ENCODE measurements at regions not wholly inside any gene's neighbourhood (a gene's known extent, or its start where the extent isn't known, plus 50 kb on each side); places are given as distances from the start of the nearest gene placed in this dataset.
"Not testable (repeated sequence)": the region's sequence is repeated elsewhere in the genome, so short reads cannot be mapped to it uniquely, and the experiment has no call there.

- H3K4me1 ChIP-seq (ENCODE audit: control insufficient read depth, insufficient read depth, low read length); H3K36me3 ChIP-seq (ENCODE audit: control insufficient read depth, insufficient read depth, low read length); H3K27me3 ChIP-seq (ENCODE audit: control insufficient read depth, insufficient read depth, low read length); H3K9me3 ChIP-seq (ENCODE audit: control insufficient read depth, insufficient read depth, low read length); DNase-seq (ENCODE audit: low read depth in 4 of 6, low spot score in 6 of 6); H3K27ac ChIP-seq (ENCODE audit: low read depth, low read length); H3K4me3 ChIP-seq (ENCODE audit: low read depth, low read length): not testable (repeated sequence)
- no CpG with 5 or more reads among the region's 5 CpGs for WGBS (ENCODE audit: insufficient coverage)
Observed at GRCh38 chr7:73176813-73177212, 91.0 kb upstream of the SPDYE9 start.

GRCh38 chr7:73175322-73175721, 89.5 kb upstream of the SPDYE9 start:
- not testable (repeated sequence) for H3K4me1 ChIP-seq (ENCODE audit: control insufficient read depth, insufficient read depth, low read length); H3K27me3 ChIP-seq (ENCODE audit: control insufficient read depth, insufficient read depth, low read length); H3K27ac ChIP-seq (ENCODE audit: low read depth, low read length); H3K4me3 ChIP-seq (ENCODE audit: low read depth, low read length); H3K9me3 ChIP-seq (ENCODE audit: control insufficient read depth, insufficient read depth, low read length); H3K36me3 ChIP-seq (ENCODE audit: control insufficient read depth, insufficient read depth, low read length); DNase-seq (ENCODE audit: low read depth in 4 of 6, low spot score in 6 of 6)
- no CpG with 5 or more reads among the region's 10 CpGs for WGBS (ENCODE audit: insufficient coverage)

GRCh38 chr7:73170902-73171301, 85.1 kb upstream of the SPDYE9 start:
- H3K9me3 ChIP-seq (ENCODE audit: control insufficient read depth, insufficient read depth, low read length); H3K27ac ChIP-seq (ENCODE audit: low read depth, low read length); H3K4me3 ChIP-seq (ENCODE audit: low read depth, low read length); H3K27me3 ChIP-seq (ENCODE audit: control insufficient read depth, insufficient read depth, low read length); DNase-seq (ENCODE audit: low read depth in 4 of 6, low spot score in 6 of 6); H3K36me3 ChIP-seq (ENCODE audit: control insufficient read depth, insufficient read depth, low read length); H3K4me1 ChIP-seq (ENCODE audit: control insufficient read depth, insufficient read depth, low read length): not testable (repeated sequence)
- WGBS (ENCODE audit: insufficient coverage), result no CpG with 5 or more reads among the region's 6 CpGs

DNA sequence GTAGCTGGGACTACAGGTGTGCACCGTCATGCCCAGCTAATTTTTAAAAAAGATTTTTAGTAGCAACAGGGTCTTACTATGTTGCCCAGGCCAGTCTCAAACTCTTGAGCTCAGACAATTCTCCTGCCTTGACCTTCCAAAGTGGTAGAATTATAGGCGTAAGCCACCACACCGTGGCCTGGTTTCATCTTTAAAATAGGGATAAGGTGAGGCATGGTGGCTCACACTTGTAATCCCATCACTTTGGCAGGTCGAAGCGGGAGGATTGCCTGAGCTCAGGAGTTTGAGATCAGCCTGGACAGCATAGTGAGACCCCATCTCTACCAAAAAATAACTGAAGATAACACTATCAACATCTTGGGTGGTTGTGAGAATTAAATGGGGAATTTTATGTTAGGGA, 84.6 kb upstream of the SPDYE9 start:
- H3K27ac ChIP-seq (ENCODE audit: low read depth, low read length); H3K36me3 ChIP-seq (ENCODE audit: control insufficient read depth, insufficient read depth, low read length); H3K27me3 ChIP-seq (ENCODE audit: control insufficient read depth, insufficient read depth, low read length); H3K4me3 ChIP-seq (ENCODE audit: low read depth, low read length); H3K9me3 ChIP-seq (ENCODE audit: control insufficient read depth, insufficient read depth, low read length); H3K4me1 ChIP-seq (ENCODE audit: control insufficient read depth, insufficient read depth, low read length): not testable (repeated sequence)
- DNase-seq (ENCODE audit: low read depth in 4 of 6, low spot score in 6 of 6), result peak in 1 of 6 donors; percentile 0
- WGBS (ENCODE audit: insufficient coverage), result 100% methylated on average over 2 of the region's 5 CpGs

DNA sequence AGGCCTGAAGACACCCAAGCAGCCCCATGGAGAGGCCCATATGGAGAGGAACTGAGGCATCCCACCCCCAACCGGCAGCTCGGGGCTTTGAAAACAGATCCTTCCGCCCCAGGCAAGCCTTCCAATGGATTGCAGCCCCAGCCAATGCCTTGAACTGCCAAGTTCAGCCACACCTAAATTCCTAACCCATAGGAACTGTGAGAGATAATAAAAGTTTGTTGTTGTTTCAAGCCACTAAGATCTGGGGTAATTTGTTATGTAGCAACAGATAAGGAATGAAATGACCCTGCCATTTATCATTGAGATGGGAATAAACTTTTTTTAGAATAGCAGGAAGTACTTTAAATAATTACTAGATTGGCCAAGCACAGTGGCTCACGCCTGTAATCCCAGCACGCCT, 80.3 kb upstream of the SPDYE9 start:
- H3K27me3 ChIP-seq (ENCODE audit: control insufficient read depth, insufficient read depth, low read length); H3K27ac ChIP-seq (ENCODE audit: low read depth, low read length); H3K4me3 ChIP-seq (ENCODE audit: low read depth, low read length); H3K4me1 ChIP-seq (ENCODE audit: control insufficient read depth, insufficient read depth, low read length); H3K36me3 ChIP-seq (ENCODE audit: control insufficient read depth, insufficient read depth, low read length); DNase-seq (ENCODE audit: low read depth in 4 of 6, low spot score in 6 of 6); H3K9me3 ChIP-seq (ENCODE audit: control insufficient read depth, insufficient read depth, low read length): not testable (repeated sequence)
- WGBS (ENCODE audit: insufficient coverage), result no CpG with 5 or more reads among the region's 5 CpGs

DNA sequence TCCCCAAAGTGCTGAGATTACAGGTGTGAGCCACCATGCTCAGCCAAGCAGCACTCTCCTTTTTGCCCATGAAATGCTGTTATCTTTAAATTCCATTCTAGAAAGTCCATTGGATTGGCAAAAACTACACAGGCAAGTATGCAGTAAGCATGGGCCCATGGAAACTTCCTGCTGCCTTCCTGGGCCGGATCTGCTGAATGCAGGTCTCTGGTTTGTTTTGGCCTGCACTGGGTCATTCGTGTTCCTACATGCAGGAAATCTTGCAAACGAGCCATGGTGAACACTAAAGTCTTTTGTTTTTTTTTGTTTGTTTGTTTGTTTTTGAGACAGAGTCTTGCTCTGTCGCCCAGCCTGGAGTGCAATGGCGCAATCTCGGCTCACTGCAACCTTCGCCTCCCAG, 76.8 kb upstream of the SPDYE9 start:
- not testable (repeated sequence) for H3K27ac ChIP-seq (ENCODE audit: low read depth, low read length); H3K36me3 ChIP-seq (ENCODE audit: control insufficient read depth, insufficient read depth, low read length); H3K27me3 ChIP-seq (ENCODE audit: control insufficient read depth, insufficient read depth, low read length); H3K4me1 ChIP-seq (ENCODE audit: control insufficient read depth, insufficient read depth, low read length); DNase-seq (ENCODE audit: low read depth in 4 of 6, low spot score in 6 of 6); H3K9me3 ChIP-seq (ENCODE audit: control insufficient read depth, insufficient read depth, low read length); H3K4me3 ChIP-seq (ENCODE audit: low read depth, low read length)
- WGBS (ENCODE audit: insufficient coverage), result no CpG with 5 or more reads among the region's 7 CpGs

GRCh38 chr7:73161727-73162126, 75.9 kb upstream of the SPDYE9 start:
- not testable (repeated sequence) for H3K36me3 ChIP-seq (ENCODE audit: control insufficient read depth, insufficient read depth, low read length); H3K9me3 ChIP-seq (ENCODE audit: control insufficient read depth, insufficient read depth, low read length); H3K4me3 ChIP-seq (ENCODE audit: low read depth, low read length); H3K4me1 ChIP-seq (ENCODE audit: control insufficient read depth, insufficient read depth, low read length); H3K27me3 ChIP-seq (ENCODE audit: control insufficient read depth, insufficient read depth, low read length); DNase-seq (ENCODE audit: low read depth in 4 of 6, low spot score in 6 of 6); H3K27ac ChIP-seq (ENCODE audit: low read depth, low read length)
- no CpG with 5 or more reads among the region's 4 CpGs for WGBS (ENCODE audit: insufficient coverage)

- not testable (repeated sequence) for H3K27me3 ChIP-seq (ENCODE audit: control insufficient read depth, insufficient read depth, low read length); DNase-seq (ENCODE audit: low read depth in 4 of 6, low spot score in 6 of 6); H3K4me3 ChIP-seq (ENCODE audit: low read depth, low read length); H3K4me1 ChIP-seq (ENCODE audit: control insufficient read depth, insufficient read depth, low read length); H3K27ac ChIP-seq (ENCODE audit: low read depth, low read length); H3K36me3 ChIP-seq (ENCODE audit: control insufficient read depth, insufficient read depth, low read length); H3K9me3 ChIP-seq (ENCODE audit: control insufficient read depth, insufficient read depth, low read length)
- no CpG with 5 or more reads among the region's 9 CpGs for WGBS (ENCODE audit: insufficient coverage)
Observed at GRCh38 chr7:73157169-73157661, 71.4 kb upstream of the SPDYE9 start.

- H3K4me3 ChIP-seq (ENCODE audit: low read depth, low read length), result peak overlapping the region; percentile 12
- not testable (repeated sequence) for H3K36me3 ChIP-seq (ENCODE audit: control insufficient read depth, insufficient read depth, low read length); H3K9me3 ChIP-seq (ENCODE audit: control insufficient read depth, insufficient read depth, low read length); H3K27ac ChIP-seq (ENCODE audit: low read depth, low read length); DNase-seq (ENCODE audit: low read depth in 4 of 6, low spot score in 6 of 6); H3K4me1 ChIP-seq (ENCODE audit: control insufficient read depth, insufficient read depth, low read length); H3K27me3 ChIP-seq (ENCODE audit: control insufficient read depth, insufficient read depth, low read length)
- 0% methylated on average over 1 of the region's 17 CpGs for WGBS (ENCODE audit: insufficient coverage)
Observed at GRCh38 chr7:73156510-73157168, 70.8 kb upstream of the SPDYE9 start.

DNA sequence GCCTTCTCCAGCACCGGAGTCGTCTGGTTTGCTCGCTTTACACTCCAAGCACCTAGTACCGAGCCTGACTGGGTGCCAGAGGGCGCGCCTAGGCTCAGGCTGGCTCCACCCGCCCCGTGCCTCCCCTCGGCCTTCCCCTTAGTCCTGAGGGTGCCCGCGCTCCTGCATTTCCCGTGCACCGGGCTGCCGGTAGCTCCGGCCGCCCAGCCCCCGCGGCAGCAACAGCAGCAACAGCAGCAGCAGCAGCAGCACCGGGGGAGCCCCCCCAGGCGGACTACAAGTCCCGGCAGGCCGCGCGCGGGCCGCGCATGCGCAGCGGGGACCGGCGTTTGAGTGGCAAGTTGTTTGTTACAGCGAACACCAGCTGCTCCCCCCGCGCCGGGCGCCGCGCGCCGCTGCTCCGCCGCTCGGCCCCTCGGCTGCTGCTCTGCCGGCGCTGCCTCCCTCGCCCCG, 68.8 kb upstream of the SPDYE9 start:
- WGBS (ENCODE audit: insufficient coverage), result 0% methylated on average over 15 of the region's 48 CpGs
- not testable (repeated sequence) for H3K36me3 ChIP-seq (ENCODE audit: control insufficient read depth, insufficient read depth, low read length); H3K9me3 ChIP-seq (ENCODE audit: control insufficient read depth, insufficient read depth, low read length); H3K4me1 ChIP-seq (ENCODE audit: control insufficient read depth, insufficient read depth, low read length); H3K4me3 ChIP-seq (ENCODE audit: low read depth, low read length); H3K27me3 ChIP-seq (ENCODE audit: control insufficient read depth, insufficient read depth, low read length); H3K27ac ChIP-seq (ENCODE audit: low read depth, low read length)
- DNase-seq (ENCODE audit: low read depth in 4 of 6, low spot score in 6 of 6), result peak in 2 of 6 donors; percentile 85 to 88

Data from spinal cord (tissue), 9 donors.